Activated CD8-positive, alpha-beta memory T cell treated with anti-CD3 and anti-CD28 coated beads for 36 hours (primary cell): ENCODE measurements at regions not wholly inside any gene's neighbourhood (a gene's known extent, or its start where the extent isn't known, plus 50 kb on each side); places are given as distances from the start of the nearest gene placed in this dataset.
"Not testable (repeated sequence)": the region's sequence is repeated elsewhere in the genome, so short reads cannot be mapped to it uniquely, and the experiment has no call there.

Experiments
- CTCF ChIA-PET: fragments of 350-600 bp; sonication (Branson Sonifier 250); formaldehyde crosslinking; loops from one replicate; lab custom pipeline; 2021; ENCODE audit warnings: antibody characterized with exemption; lab: Charles Lee
- POLR2A ChIA-PET: fragments of 350-600 bp; sonication (Branson Sonifier 250); formaldehyde crosslinking; loops from one replicate; lab custom pipeline; 2021; ENCODE audit warnings: antibody characterized with exemption; lab: Charles Lee

DNA sequence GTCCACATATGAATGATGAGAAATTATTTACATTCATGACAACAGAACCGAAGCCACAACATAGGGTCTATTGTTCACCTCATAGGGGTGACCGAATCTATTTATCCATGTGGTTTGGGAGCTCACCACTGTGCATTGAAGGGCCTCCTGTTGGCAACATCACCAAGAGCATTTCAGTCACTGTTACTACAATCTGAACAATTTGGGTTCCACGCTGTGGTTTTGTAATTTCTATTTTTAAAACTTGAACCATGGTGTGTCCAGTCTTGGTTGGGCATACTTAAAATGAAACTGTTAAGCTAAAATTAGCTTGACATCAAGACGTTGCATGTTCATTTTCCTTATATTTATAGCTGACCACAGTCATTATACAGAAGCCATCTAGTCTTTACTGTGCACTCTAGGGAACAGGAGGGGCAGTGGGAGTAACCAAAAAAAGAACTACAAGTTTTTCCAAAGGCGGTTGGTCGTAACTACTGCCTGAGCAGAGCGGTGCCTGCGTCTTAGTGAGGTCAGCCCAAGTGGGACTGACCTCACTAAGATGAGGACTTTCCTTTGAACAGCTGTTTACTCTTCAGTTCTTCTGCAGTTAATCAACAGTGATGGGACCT lies 192.1 kb downstream of the SPRY1 start:
- ChIA-PET CTCF (interaction anchor here (1.4 kb wide), 1 partner anchor 24 kb away, joined by 4 read pairs; no protein-coding TSS in a partner anchor), POLR2A (no interaction called here)

DNA sequence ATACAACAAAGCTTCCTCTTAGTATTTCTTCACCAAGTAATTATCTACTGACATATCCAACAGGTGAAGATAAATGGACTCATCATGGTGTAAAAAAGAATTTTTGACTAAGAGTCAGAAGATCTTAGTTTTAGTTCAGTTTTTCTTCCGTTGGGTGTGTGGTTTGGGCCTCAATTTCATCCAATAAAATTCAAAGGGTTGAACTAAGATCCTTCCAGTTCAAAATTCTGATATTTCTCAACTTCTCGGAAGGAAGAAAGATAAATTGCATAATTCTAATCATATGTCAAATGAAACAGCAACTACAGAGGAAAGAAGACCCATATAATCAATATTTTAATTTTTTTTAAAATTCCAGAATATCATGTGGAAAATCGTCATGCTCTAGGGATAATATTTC lies 192.7 kb downstream of the SPRY1 start:
- POLR2A ChIA-PET = no interaction called here
- CTCF ChIA-PET = no interaction called here

DNA sequence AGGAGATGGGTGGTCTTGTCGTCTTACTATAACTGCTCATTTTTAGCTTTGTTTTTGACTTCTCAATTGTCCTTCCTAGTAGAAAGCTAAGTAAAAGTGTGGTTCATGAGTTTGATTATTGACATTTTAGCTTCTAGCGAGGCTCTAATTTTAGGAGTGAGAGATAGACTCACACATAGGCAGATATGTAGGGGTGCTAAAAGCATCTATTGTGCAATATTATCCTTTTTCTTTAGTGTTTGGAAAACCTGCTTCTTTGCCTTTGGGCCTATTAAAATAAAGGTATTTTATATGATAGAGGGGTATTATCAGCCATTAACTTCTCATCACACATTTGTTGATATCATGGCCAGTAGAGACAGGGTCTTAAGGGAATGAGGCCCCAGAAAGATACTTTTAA lies 195.3 kb downstream of the SPRY1 start:
- ChIA-PET CTCF (no interaction called here), POLR2A (no interaction called here)

DNA sequence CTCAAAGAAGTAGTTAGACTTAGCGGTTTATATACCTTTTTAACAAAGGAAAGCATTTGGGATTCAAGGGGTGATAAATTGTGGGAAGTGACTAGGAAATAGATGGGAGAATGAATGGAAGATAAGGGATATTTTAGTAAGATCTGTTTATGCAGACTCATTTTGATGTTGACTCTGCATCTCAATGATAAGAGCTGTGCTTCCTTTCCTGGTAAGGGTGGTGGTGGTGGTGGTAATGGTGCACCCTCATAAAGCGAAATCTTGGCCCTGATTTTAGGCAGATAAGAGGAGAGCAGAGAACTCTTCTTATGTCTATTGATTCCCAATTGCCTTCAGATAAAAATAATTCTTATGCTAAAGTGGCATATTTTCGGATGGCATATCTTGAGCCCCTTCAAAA lies 197.1 kb downstream of the SPRY1 start:
- ChIA-PET POLR2A (no interaction called here), CTCF (no interaction called here)

DNA sequence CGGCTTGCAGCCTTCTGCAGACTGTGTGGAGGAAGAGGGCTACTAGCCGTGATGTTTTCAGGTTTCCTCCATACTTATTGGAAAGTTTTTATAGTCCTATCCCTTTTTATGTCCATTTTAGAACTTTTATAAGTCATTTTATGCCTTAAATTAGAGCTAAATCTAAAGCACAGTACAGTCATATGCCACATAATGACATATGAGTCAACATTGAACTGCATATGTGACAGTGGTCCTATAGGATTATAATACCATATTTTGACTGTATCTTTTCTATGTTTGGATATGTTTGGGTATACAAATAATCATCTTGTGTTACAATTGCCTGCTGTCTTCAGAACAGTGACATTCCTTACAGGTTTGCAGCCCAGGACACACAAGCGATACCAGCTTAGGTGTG lies 200.2 kb downstream of the SPRY1 start:
- POLR2A ChIA-PET = no interaction called here
- CTCF ChIA-PET = no interaction called here

DNA sequence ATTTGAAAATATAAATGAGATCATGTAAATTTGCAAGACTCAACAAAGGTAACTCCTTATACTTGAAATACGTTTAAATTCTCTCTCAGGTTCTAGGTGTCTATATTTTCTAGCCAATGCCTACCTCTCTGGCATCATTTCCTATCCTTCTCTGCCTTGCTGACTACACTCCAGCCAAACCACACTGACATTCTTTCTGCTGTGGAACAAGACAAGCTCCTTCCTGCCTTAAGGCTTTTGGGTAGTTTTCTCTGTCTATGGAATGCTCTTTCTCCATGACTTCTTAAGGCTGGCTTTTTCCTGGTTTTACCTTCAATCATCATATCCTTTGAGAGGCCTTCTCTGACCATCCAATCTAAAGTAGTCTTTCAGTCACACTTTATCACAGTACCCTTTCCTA lies 201.0 kb downstream of the SPRY1 start:
- POLR2A ChIA-PET = no interaction called here
- CTCF ChIA-PET = no interaction called here

DNA sequence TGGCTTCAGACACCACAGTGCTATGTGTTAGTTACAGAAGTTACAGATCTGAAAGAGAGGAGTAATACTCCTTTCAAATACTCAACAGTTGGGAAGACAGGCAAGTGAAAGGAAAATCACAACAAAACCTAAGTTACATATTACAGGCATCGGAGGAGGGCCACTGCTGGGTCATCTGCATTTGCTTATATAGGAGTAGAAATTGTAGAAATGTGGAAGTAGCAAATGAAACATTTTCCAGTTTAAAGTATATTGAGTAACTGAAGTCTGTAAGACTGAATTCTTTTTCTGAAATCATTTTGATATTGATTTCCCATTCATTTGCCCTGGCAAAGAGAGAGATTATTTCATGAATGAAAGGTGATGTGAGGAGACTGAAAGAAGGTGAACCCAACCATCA lies 201.7 kb downstream of the SPRY1 start:
- ChIA-PET CTCF (no interaction called here), POLR2A (no interaction called here)

DNA sequence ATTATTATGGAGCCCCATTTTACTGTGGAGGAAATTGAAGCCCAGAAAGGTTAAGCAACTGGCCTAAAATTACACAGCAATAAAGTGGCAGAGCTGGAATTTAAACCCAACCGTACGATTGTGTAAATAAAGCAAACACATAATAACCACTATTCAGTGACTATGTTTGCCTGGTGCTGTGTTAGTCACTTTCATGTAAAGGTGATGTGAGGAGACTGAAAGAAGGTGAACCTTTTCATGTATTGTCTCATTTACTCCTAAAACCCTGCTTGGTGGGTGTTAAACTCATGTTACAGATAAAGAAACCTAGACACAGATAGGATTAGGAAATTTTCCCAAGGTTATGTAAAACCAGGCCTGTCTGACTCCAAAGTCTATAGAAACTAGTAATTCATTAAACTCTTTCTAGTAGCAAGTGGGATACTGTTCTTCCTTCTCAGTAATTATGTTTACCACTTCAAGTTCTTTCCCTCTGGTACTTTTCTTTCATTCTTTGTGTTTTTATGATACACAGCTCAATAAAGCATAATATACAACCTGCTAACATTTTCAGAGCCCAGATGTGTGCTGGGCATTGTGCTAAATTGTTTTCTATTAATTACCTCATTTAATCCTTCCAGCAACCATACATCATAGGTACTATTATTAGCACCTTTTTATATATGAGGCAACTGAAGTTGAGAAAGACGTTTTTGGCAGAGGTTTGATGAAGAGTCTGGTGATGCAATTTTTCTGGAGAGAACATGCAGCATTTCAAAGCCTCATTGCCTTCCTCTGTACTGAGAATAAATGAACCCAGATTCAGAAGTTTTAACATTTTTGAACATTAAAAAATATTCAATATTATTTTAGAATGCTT lies 202.7 kb downstream of the SPRY1 start:
- POLR2A ChIA-PET = no interaction called here

DNA sequence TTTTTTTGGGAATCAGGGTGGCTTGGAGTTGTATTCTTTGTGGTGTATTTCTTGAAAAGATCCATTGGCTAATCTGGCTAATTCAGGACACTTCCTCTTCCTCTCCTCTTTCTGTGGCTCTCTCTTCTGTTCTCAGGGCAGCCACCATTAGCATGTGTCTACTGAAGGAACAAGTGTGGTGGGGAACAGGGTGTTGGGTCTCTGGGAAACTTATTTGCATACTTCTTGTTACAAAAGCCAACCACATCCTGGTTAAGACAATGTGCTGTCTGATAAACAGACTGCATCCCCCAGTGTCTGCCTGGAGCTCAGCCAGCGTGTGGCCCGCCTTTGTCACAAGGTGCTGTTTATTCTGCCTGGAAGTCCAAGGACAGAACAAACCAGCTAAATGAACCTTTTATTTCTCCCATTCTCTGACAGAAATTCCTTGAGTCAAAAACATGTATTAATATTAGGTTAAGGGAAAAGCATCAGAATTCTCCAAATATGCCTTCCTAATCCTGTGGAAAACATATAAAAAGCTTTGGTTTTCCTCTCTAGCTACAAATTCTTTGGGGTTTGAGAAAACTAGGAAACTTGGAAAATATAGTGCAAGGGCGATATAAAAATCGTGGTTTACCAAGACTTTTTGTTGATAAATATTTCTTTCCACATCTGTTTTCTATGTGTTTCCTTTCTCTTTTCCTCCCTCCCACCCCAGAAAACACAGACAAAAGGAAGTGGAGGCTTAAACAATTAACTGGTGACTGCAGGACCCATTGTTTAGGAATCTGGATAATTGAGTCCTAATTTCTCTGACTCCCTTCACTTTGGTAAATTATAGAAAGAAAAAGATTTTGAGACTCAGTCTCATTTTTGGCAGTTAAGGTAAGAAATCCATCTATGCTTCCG lies 203.6 kb downstream of the SPRY1 start:
- POLR2A ChIA-PET = no interaction called here

More for the DNA sequence above, 202.7 kb downstream of the SPRY1 start:
- CTCF ChIA-PET = no interaction called here

DNA sequence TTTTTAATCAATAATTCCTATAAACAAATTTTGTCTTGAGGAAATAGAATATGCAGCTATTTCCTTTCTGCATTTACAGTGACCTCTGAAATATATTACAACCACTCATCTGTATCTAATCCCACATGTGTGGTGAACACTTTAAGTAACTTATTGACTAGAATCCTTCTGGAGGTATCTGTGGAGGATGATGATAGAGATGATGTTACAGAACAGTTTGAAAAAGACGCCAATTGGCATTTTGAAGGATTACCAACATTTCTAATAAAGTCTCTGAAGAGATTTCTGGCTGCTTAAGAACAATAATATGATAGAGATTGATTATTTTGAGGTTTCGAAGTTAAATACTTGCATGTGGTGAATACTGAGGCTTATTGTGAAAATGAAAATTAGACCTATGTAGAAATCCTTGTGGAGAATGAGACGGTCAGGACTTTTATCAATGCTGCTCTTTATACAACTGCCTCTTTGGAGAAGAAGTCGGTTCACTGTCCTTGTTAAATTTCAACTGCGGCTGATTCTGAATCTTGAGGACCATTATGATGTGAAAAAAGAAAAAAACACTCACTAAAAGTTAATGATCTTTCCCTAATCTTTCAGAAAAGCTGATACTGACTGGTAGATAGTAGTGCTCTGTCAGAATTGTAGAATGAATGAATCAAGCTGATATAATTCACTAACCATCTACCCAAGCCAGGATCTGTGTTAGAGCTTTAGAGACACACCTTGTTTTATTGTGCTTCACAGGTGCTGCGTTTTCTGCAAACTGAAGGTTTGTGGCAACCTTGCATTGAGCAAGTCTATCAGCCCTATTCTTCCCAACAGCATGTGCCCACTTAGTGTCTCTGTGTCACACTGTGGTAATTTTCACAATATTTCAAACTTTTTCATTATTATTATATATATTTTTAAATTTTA lies 204.7 kb downstream of the SPRY1 start:
- CTCF ChIA-PET = no interaction called here
- POLR2A ChIA-PET = no interaction called here

More for the DNA sequence above, 203.6 kb downstream of the SPRY1 start:
- CTCF ChIA-PET = no interaction called here

DNA sequence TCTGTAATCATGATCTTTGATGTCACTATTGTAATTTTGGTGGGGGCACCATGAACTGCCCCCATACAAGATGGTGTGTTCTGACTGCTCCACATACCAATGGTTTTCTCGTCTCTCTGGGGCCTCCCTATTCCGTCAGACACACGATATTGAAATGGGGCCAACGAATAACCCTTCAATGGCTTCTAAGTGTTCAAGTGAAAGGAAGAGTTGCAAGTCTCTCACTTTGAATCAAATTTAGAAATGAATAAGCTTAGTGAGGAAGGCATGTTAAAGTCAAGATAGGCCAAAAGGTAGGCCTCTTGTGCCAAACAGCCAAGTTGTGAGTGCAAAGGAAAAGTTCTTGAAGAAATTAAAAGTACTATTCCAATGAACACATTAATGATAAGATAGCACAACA lies 205.4 kb downstream of the SPRY1 start:
- POLR2A ChIA-PET = no interaction called here
- CTCF ChIA-PET = no interaction called here

DNA sequence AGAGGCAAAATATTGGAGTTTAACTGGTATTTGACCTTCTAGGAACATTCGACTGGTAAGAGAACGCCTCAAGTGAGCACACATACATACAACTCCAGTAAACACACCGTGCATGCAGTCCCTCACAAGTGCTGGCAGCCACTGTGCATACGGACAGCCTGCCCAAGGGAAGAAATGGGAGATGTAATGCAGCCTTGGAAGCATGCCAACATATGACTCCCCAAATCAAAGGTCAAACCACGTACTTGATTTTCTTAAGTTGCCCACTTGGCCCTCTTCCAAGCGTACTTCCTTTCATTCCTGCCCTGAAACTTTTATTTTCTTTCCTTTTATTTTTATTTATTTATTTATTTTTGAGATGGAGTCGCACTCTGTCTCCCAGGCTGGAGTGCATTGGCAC lies 206.6 kb downstream of the SPRY1 start:
- ChIA-PET POLR2A (no interaction called here), CTCF (no interaction called here)

DNA sequence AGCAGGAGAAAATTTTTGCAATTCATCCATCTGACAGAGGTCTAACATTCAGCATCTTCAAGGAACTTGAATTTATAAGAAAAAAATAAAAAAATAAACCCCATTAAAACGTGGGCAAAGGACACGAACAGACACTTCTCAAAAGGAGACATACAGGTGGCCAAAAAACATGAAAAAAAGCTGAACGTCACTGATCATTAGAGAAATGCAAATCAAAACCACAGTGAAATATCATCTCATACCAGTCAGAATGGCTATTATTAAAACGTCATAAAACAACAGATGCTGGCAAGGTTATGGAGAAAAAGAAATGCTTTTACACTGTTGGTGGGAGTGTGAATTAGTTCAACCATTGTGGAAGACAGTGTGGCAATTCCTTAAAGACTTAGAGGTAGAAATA lies 209.2 kb downstream of the SPRY1 start:
- POLR2A ChIA-PET = not testable (repeated sequence)

DNA sequence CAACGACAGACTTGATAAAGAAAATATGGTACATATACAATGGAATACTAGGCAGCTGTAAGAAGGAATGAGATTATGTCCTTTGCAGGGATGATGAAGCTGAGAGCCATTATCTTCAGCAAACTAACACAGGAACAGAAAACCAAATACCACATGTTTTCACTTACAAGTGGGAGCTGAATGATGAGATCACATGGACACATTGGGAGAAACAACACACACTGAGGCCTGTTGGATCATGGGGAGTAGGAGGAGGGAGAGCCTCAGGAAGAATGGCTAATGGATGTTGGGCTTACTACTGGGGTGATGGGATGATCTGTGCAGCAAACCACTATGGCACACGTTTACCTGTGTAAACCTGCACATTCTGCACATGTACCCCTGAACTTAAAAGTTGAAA lies 209.7 kb downstream of the SPRY1 start:
- CTCF ChIA-PET = no interaction called here
- POLR2A ChIA-PET = no interaction called here

More for the DNA sequence above, 209.2 kb downstream of the SPRY1 start:
- CTCF ChIA-PET = not testable (repeated sequence)

DNA sequence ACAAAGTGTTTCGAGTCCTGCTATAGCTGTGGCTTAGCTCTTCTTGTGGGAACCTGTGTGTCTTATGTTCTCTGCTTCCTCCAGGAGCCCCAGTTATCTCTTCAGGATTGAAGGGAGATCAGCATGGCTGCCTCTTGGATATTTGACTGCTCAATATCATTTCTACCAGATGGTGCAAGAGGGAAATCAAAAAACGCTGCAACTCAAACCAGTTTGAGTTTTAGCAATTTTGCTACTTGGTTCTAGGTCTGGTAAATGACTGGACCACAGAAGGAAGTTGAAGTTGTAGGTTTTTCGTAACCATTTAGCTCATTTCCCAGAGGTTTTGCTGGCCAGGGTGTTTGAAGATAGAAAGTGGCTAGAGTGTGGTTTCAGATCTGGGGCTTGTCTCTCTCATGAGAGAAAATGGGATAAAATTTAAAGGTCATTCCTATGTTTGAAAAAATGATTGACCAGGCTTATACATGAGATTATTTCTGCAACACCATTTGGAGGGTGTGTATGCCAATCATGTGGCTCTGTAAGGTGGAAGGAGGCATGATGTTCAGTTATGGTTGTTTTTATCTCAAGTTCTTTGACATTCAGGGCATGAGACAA lies 210.4 kb downstream of the SPRY1 start:
- POLR2A ChIA-PET = interaction anchor here (0.5 kb wide), 1 partner anchor 1092 kb away, joined by 3 read pairs; no protein-coding TSS in a partner anchor
- CTCF ChIA-PET = no interaction called here

DNA sequence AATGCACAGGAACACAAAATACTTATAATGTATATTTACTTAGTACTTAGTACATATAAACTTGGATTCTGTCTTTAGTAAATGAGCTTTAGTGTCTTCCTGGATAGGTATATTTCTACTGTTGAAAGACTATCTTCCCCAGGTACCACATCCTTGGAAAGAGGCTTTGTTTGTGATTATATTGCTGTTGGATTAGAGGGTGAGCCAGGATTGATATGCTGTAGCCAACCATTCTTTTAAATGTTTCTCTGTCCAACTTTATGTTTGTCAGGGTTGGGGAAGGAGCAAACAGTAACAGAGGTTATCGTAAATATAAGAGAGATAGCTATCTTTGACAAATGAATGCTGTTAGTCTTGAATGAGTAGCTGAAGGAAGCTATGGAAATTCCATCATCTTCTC lies 213.2 kb downstream of the SPRY1 start:
- POLR2A ChIA-PET = no interaction called here
- CTCF ChIA-PET = no interaction called here

DNA sequence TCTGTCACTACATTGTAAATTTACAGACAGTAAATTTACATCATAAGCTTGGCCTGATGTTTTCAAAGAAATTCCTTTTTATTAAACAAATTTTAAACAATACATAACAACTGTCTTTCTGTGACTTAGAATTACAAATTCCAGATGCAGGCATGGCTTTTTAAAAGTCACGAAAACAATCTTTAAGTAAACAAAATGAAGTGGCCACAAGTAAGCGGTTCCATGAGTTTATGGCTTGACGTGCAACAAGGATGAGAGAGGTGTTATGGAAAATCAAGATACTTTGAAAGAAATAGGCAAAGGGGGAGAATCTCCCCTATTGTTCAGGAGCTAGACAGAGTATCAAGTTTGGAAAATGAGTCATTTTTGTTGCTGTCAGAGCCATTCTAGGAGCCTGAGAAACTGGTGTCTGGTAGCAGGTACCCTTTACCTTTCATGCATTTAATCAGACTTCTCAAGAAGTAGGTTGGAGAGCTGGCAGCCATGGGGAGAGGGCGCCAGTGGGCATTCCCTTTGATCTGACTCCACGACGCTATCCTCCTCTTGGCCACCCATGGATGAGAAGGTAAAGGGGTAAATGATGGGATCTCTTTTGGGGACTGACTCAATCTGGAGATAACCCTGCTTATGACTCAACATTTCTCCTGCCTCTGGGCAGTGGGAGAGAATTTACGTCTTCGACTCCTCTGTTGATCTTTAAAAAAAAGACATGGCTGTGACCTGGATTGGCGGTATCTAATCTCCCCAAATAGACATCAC lies 217.2 kb downstream of the SPRY1 start:
- ChIA-PET CTCF (no interaction called here), POLR2A (no interaction called here)

DNA sequence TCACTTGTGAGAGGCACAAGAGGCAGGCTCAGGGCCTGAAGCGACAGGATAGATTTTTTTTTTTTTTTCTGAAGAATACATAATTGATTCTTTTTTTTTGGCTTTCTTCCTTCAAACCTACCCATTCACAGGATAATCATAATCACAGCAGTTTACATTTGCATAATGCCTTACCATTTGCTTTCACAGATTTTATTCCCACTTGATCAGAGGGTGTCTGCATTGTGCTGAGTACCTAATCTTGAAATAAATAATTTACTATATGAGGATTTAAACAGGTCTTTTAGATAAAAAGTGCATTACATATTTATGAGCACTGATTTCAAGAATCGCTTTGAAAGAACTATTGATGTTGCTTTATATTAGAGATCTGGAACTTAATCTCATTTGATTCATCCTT lies 219.3 kb downstream of the SPRY1 start:
- POLR2A ChIA-PET = no interaction called here
- CTCF ChIA-PET = no interaction called here
